ENCODE measurements at regions not wholly inside any gene's neighbourhood (a gene's known extent, or its start where the extent isn't known, plus 50 kb on each side); places are given as distances from the start of the nearest gene placed in this dataset.
"Not testable (repeated sequence)": the region's sequence is repeated elsewhere in the genome, so short reads cannot be mapped to it uniquely, and the experiment has no call there.

GRCh38 chr11:106160494-106160893 is 83.0 kb downstream of the AASDHPPT start:
- ATAC-seq (ENCODE audit: insufficient number of reproducible peaks, low FRiP score, low read depth) (no peak), DNase-seq (ENCODE audit: low spot score) (no peak)
- H3K4me3 ChIP-seq, result no peak overlapping the region
- H3K36me3 ChIP-seq, result no peaks in the 10 kb centered on the region
- H3K9me3 ChIP-seq, result no peaks in the 10 kb centered on the region
- no peaks in the 10 kb centered on the region for H3K4me1 ChIP-seq (ENCODE audit: control insufficient read depth in 1 of 2, low read depth in 2 of 2)
- TF ChIP-seq CTCF (IDR thresholded peaks at IDR 0.05), result no peak
- no peak overlapping the region for H3K27ac ChIP-seq
- H3K27me3 ChIP-seq (replicated peaks; ENCODE audit: insufficient read depth), result no peaks in the 10 kb centered on the region

- no peak for ATAC-seq (ENCODE audit: insufficient number of reproducible peaks, low FRiP score, low read depth)
- Histone ChIP-seq H3K4me3 (no peak overlapping the region), H3K9me3 (peaks cover 4% of the 10 kb centered on the region), H3K36me3 (no peaks in the 10 kb centered on the region), H3K27me3 (replicated peaks; ENCODE audit: insufficient read depth) (no peaks in the 10 kb centered on the region), H3K4me1 (ENCODE audit: control insufficient read depth in 1 of 2, low read depth in 2 of 2) (no peaks in the 10 kb centered on the region), H3K27ac (no peak overlapping the region)
- TF ChIP-seq CTCF (IDR thresholded peaks at IDR 0.05), result no peak
- no peak for DNase-seq (ENCODE audit: low spot score)
Observed at GRCh38 chr11:106161775-106162634, 84.5 kb downstream of the AASDHPPT start.

- H3K4me1 ChIP-seq (ENCODE audit: control insufficient read depth in 1 of 2, low read depth in 2 of 2), result no peaks in the 10 kb centered on the region
- no peak overlapping the region for H3K27ac ChIP-seq
- no peak overlapping the region for H3K4me3 ChIP-seq
- ATAC-seq (ENCODE audit: insufficient number of reproducible peaks, low FRiP score, low read depth) (no peak), DNase-seq (ENCODE audit: low spot score) (no peak)
- H3K36me3 ChIP-seq, result no peaks in the 10 kb centered on the region
- peaks cover 6% of the 10 kb centered on the region for H3K9me3 ChIP-seq
- no peaks in the 10 kb centered on the region for H3K27me3 ChIP-seq (replicated peaks; ENCODE audit: insufficient read depth)
- TF ChIP-seq CTCF (IDR thresholded peaks at IDR 0.05), result no peak
Observed at GRCh38 chr11:106167085-106167484, 89.6 kb downstream of the AASDHPPT start.

GRCh38 chr11:106172386-106172991 is 95.0 kb downstream of the AASDHPPT start:
- Histone ChIP-seq H3K27me3 (replicated peaks; ENCODE audit: insufficient read depth) (no peaks in the 10 kb centered on the region), H3K36me3 (no peaks in the 10 kb centered on the region), H3K4me1 (ENCODE audit: control insufficient read depth in 1 of 2, low read depth in 2 of 2) (no peaks in the 10 kb centered on the region), H3K4me3 (no peak overlapping the region), H3K9me3 (no peaks in the 10 kb centered on the region), H3K27ac (no peak overlapping the region)
- DNase-seq (ENCODE audit: low spot score) (no peak), ATAC-seq (ENCODE audit: insufficient number of reproducible peaks, low FRiP score, low read depth) (no peak)
- TF ChIP-seq CTCF (IDR thresholded peaks at IDR 0.05), result no peak

- no peaks in the 10 kb centered on the region for H3K36me3 ChIP-seq
- no peak for DNase-seq (ENCODE audit: low spot score)
- ATAC-seq (ENCODE audit: insufficient number of reproducible peaks, low FRiP score, low read depth), result no peak
- TF ChIP-seq CTCF (IDR thresholded peaks at IDR 0.05), result no peak
- H3K4me3 ChIP-seq, result no peak overlapping the region
- H3K27ac ChIP-seq, result no peak overlapping the region
- no peaks in the 10 kb centered on the region for H3K9me3 ChIP-seq
- no peaks in the 10 kb centered on the region for H3K4me1 ChIP-seq (ENCODE audit: control insufficient read depth in 1 of 2, low read depth in 2 of 2)
- H3K27me3 ChIP-seq (replicated peaks; ENCODE audit: insufficient read depth), result no peaks in the 10 kb centered on the region
Observed at GRCh38 chr11:106173291-106173690, 95.8 kb downstream of the AASDHPPT start.

GRCh38 chr11:106174003-106174402 is 96.5 kb downstream of the AASDHPPT start:
- not testable (repeated sequence) for H3K27ac ChIP-seq; H3K4me3 ChIP-seq; H3K36me3 ChIP-seq; ATAC-seq (ENCODE audit: insufficient number of reproducible peaks, low FRiP score, low read depth); H3K9me3 ChIP-seq; DNase-seq (ENCODE audit: low spot score); H3K4me1 ChIP-seq (ENCODE audit: control insufficient read depth in 1 of 2, low read depth in 2 of 2); H3K27me3 ChIP-seq (replicated peaks; ENCODE audit: insufficient read depth)
